Nephron (organoid): ENCODE measurements at regions not wholly inside any gene's neighbourhood (a gene's known extent, or its start where the extent isn't known, plus 50 kb on each side); places are given as distances from the start of the nearest gene placed in this dataset.

Experiments used
- H3K27ac Mint-ChIP-seq, 3 experiments: 2 replicates each; pipeline ENCODE4 v1.8.0; 2020; ENCODE audit warnings: mixed read lengths in 3 of 3, mild to moderate bottlenecking in 2 of 3, moderate library complexity in 1 of 3
- H3K27me3 Mint-ChIP-seq: 2 replicates; pipeline ENCODE4 v1.8.0; 2021; ENCODE audit warnings: low read depth, mild to moderate bottlenecking, moderate library complexity, mixed read lengths
- H3K36me3 Mint-ChIP-seq: 2 replicates; pipeline ENCODE4 v1.8.0; 2020; ENCODE audit warnings: low read depth, mixed read lengths
- H3K4me1 Mint-ChIP-seq: 2 replicates; pipeline ENCODE4 v1.8.0; 2020; ENCODE audit warnings: mixed read lengths
- H3K4me3 Mint-ChIP-seq, 3 experiments: 2 replicates each; pipeline ENCODE4 v1.8.0; 2020; ENCODE audit warnings: mild to moderate bottlenecking in 3 of 3, mixed read lengths in 3 of 3, moderate library complexity in 2 of 3
- H3K9me3 Mint-ChIP-seq: 2 replicates; pipeline ENCODE4 v1.8.0; 2020; ENCODE audit warnings: mixed read lengths
- CTCF ChIP-seq, 3 experiments: fragments of 200-600 bp; sonication (generic); IDR thresholded peaks; one replicate each; pipeline ENCODE4 v1.5.0; 2021; ENCODE audit warnings: antibody characterized with exemption in 3 of 3; ENCODE audit not compliant: unreplicated experiment in 3 of 3

DNA sequence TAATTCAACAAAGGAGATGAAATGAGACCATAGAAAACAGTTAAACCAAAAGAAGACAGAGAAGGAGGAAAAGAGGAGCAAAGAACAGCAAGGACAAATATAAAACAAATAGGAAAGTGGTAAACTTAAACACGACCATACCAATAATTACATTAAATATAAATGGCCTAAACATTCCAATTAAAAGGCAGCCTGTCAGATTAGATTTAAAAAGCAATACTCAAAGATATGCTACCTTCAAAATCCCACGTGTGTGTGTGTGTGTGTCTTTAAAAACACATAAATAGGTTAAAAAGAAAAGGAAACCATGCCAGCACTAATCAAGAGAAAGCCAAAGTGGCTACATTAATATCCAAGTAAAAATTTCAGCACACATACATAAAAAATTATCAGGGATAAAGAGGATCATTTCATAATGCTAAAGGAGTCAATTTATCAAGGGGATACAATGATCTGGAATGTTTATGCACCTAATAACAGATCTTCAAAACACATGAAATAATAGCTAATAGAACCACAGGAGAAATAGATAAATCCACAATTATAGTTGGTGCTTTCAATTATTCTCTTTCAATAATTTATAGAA is 355.7 kb upstream of the POU3F1 start:
- H3K27me3 Mint-ChIP-seq, result peaks cover 5% of the 10 kb centered on the region
- no peaks in the 10 kb centered on the region for H3K4me1 Mint-ChIP-seq
- TF ChIP-seq CTCF (IDR thresholded peaks at IDR 0.05; ENCODE audit: unreplicated experiment in 3 of 3), result no peak
- H3K4me3 Mint-ChIP-seq, result no peak overlapping the region
- peaks cover 47% of the 10 kb centered on the region for H3K9me3 Mint-ChIP-seq
- no peak overlapping the region for H3K27ac Mint-ChIP-seq
- peaks cover 3% of the 10 kb centered on the region for H3K36me3 Mint-ChIP-seq

GRCh38 chr1:38396606-38397005 is 350.0 kb upstream of the POU3F1 start:
- Mint-ChIP-seq H3K4me3 (no peak overlapping the region), H3K27me3 (no peaks in the 10 kb centered on the region), H3K36me3 (no peaks in the 10 kb centered on the region), H3K9me3 (peaks cover 27% of the 10 kb centered on the region), H3K27ac (no peak overlapping the region), H3K4me1 (no peaks in the 10 kb centered on the region)
- no peak for TF ChIP-seq CTCF (IDR thresholded peaks at IDR 0.05; ENCODE audit: unreplicated experiment in 3 of 3)

DNA sequence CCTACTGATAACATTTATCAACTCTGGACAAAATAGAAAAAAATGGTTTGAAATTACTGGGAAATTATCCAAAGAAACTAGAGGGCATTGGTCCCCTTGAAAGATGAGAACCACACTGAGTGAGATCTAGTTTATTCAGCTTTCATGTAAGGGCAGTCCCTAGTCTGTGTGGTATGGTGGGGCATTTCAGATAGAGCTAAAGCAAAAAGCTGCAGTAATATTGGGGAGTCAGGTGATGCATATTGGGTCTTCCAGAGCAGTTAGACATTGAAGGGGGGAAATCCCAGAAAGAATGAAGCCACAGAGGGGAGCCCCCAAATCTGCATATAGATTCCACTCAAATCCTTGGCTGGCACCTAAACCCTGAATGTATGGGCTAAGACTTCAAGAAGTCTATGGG is 347.7 kb upstream of the POU3F1 start:
- peaks cover 32% of the 10 kb centered on the region for H3K9me3 Mint-ChIP-seq
- H3K27me3 Mint-ChIP-seq, result no peaks in the 10 kb centered on the region
- no peaks in the 10 kb centered on the region for H3K4me1 Mint-ChIP-seq
- TF ChIP-seq CTCF (IDR thresholded peaks at IDR 0.05; ENCODE audit: unreplicated experiment in 3 of 3), result no peak
- H3K27ac Mint-ChIP-seq, result no peak overlapping the region
- H3K36me3 Mint-ChIP-seq, result no peaks in the 10 kb centered on the region
- no peak overlapping the region for H3K4me3 Mint-ChIP-seq

- H3K9me3 Mint-ChIP-seq, result peaks cover 33% of the 10 kb centered on the region
- H3K4me3 Mint-ChIP-seq, result no peak overlapping the region
Observed at GRCh38 chr1:38392861-38393260, 346.3 kb upstream of the POU3F1 start.

DNA sequence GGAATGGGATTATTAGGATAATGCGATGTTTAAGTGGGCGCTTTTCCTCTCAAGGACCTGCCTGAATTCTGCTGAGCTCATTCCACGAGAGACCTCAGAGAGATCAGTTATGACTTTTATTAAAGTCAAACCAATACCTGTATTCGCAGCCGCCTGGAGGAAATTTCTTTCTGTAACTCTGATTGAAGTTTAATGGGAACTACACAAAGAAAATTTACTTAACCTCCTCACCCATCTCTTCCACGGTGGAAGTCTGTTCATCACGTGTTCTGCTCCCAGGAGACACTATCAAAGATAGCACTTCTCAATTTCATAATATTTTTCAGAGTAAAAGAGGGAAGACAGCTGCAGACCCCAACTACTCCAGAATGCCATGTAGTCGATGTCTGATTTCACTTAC is 334.7 kb upstream of the POU3F1 start:
- no peak overlapping the region for H3K4me3 Mint-ChIP-seq
- peaks cover 4% of the 10 kb centered on the region for H3K27me3 Mint-ChIP-seq
- no peaks in the 10 kb centered on the region for H3K4me1 Mint-ChIP-seq
- H3K27ac Mint-ChIP-seq, result no peak overlapping the region
- H3K36me3 Mint-ChIP-seq, result no peaks in the 10 kb centered on the region
- TF ChIP-seq CTCF (IDR thresholded peaks at IDR 0.05; ENCODE audit: unreplicated experiment in 3 of 3), result no peak
- peaks cover 2% of the 10 kb centered on the region for H3K9me3 Mint-ChIP-seq

More at GRCh38 chr1:38392861-38393260, 346.3 kb upstream of the POU3F1 start:
- no peaks in the 10 kb centered on the region for H3K4me1 Mint-ChIP-seq
- H3K36me3 Mint-ChIP-seq, result no peaks in the 10 kb centered on the region
- TF ChIP-seq CTCF (IDR thresholded peaks at IDR 0.05; ENCODE audit: unreplicated experiment in 3 of 3), result no peak
- no peak overlapping the region for H3K27ac Mint-ChIP-seq
- no peaks in the 10 kb centered on the region for H3K27me3 Mint-ChIP-seq

DNA sequence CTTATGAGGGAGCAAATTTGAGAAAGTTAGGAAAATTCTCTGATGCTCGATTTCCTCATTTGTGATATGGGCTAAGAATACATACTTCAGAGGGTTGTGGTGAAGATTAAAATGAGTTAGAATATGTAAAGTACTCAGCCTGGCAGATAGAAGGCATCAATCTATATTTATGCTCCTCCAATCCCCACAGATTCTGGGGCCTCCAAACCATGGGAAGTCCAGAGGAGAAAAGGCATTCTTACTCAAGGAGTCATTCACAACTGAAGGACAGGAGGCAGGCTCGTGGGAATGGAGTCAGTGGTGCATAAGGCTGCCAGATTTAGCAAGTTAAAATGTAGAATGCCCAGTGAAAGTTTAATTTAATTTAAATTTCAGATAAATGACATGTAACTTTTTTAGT is 330.0 kb upstream of the POU3F1 start:
- no peak for TF ChIP-seq CTCF (IDR thresholded peaks at IDR 0.05; ENCODE audit: unreplicated experiment in 3 of 3)
- H3K4me3 Mint-ChIP-seq, result no peak overlapping the region
- H3K4me1 Mint-ChIP-seq, result no peaks in the 10 kb centered on the region
- H3K36me3 Mint-ChIP-seq, result no peaks in the 10 kb centered on the region
- no peak overlapping the region for H3K27ac Mint-ChIP-seq
- no peaks in the 10 kb centered on the region for H3K27me3 Mint-ChIP-seq
- peaks cover 20% of the 10 kb centered on the region for H3K9me3 Mint-ChIP-seq
